ENCODE measurements at regions not wholly inside any gene's neighbourhood (a gene's known extent, or its start where the extent isn't known, plus 50 kb on each side); places are given as distances from the start of the nearest gene placed in this dataset.

DNA sequence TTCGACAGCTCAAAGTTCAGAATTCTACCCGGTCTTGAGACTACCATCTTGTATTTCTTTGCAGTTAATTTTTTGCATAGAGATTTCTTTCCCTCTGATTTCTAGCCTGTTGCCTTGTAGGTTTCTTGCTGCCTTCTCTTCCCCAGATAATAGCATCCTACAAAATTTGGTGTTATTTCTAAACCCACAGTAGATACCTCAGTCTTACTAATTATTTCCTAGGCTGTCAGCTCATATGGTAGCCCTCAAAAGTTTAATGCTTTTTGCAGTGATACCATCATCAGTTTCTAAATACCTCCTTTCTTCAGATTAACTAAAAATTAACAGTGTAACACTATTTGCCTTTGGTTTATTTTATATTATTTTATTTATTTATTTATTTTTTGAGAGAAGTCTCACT, 61.9 kb upstream of the TMPO start:
- ChIA-PET SMC1A (ENCODE audit: uncharacterized antibody, unreplicated experiment) (no interaction called here), CTCF (no interaction called here), RAD21 (ENCODE audit: unreplicated experiment) (no interaction called here), POLR2A (no interaction called here)
- no peak overlapping the region for H3K27ac ChIP-seq (ENCODE audit: control insufficient read depth, insufficient read depth)
- BruUV-seq (replicated peaks): no TSS peak
- no peak overlapping the region for H2AFZ ChIP-seq (ENCODE audit: control insufficient read depth, low read depth, low read length)
- H3K79me2 ChIP-seq (ENCODE audit: control insufficient read depth, insufficient read depth, low read length): no peaks in the 10 kb centered on the region
- H3K4me1 ChIP-seq (ENCODE audit: control insufficient read depth, insufficient read depth, low read length): no peaks in the 10 kb centered on the region
- no peak for ATAC-seq
- TF ChIP-seq NBN (IDR thresholded peaks at IDR 0.05): no peak
- TF ChIP-seq, protein P1, sequence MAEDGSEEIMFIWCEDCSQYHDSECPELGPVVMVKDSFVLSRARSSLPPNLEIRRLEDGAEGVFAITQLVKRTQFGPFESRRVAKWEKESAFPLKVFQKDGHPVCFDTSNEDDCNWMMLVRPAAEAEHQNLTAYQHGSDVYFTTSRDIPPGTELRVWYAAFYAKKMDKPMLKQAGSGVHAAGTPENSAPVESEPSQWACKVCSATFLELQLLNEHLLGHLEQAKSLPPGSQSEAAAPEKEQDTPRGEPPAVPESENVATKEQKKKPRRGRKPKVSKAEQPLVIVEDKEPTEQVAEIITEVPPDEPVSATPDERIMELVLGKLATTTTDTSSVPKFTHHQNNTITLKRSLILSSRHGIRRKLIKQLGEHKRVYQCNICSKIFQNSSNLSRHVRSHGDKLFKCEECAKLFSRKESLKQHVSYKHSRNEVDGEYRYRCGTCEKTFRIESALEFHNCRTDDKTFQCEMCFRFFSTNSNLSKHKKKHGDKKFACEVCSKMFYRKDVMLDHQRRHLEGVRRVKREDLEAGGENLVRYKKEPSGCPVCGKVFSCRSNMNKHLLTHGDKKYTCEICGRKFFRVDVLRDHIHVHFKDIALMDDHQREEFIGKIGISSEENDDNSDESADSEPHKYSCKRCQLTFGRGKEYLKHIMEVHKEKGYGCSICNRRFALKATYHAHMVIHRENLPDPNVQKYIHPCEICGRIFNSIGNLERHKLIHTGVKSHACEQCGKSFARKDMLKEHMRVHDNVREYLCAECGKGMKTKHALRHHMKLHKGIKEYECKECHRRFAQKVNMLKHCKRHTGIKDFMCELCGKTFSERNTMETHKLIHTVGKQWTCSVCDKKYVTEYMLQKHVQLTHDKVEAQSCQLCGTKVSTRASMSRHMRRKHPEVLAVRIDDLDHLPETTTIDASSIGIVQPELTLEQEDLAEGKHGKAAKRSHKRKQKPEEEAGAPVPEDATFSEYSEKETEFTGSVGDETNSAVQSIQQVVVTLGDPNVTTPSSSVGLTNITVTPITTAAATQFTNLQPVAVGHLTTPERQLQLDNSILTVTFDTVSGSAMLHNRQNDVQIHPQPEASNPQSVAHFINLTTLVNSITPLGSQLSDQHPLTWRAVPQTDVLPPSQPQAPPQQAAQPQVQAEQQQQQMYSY (CRISPR knock-in tag; IDR thresholded peaks at IDR 0.05): no peak
- no peak for TF ChIP-seq ZNF24 (IDR thresholded peaks at IDR 0.05)
- in situ Hi-C loops (cut with MboI): no loop called here
- H3K4me2 ChIP-seq (ENCODE audit: control insufficient read depth, insufficient read depth): no peak overlapping the region
- H3K9me3 ChIP-seq (replicated peaks; ENCODE audit: control insufficient read depth, insufficient read depth, low read length): no peaks in the 10 kb centered on the region
- H3K9ac ChIP-seq (ENCODE audit: control insufficient read depth, insufficient read depth, low read length): no peak overlapping the region
- intact Hi-C loops (cut with micrococcal nuclease; ENCODE audit: unreplicated experiment): no loop called here
- DNase-seq (ENCODE audit: low read depth, low spot score): no peak
- no peak overlapping the region for H3K4me3 ChIP-seq
- 71% methylated on average over 2 of the region's 2 CpGs for WGBS (ENCODE audit: insufficient coverage, insufficient replicate concordance, low lambda C conversion rate, missing lambda C conversion rate)
- H4K20me1 ChIP-seq (ENCODE audit: control insufficient read depth, insufficient read depth): no peaks in the 10 kb centered on the region
- no peak for FAIRE-seq
- peaks cover 0 to 3% of the 10 kb centered on the region in 2 experiments; a peak in 2 of 4 replicates for H3K27me3 ChIP-seq (replicated peaks in 1 of 2; ENCODE audit: control insufficient read depth in 2 of 2, insufficient read depth in 2 of 2, low read length in 1 of 2)
- H3K36me3 ChIP-seq (ENCODE audit: control insufficient read depth in 2 of 2, insufficient read depth in 2 of 2, low read length in 1 of 2): no peaks in the 10 kb centered on the region

DNA sequence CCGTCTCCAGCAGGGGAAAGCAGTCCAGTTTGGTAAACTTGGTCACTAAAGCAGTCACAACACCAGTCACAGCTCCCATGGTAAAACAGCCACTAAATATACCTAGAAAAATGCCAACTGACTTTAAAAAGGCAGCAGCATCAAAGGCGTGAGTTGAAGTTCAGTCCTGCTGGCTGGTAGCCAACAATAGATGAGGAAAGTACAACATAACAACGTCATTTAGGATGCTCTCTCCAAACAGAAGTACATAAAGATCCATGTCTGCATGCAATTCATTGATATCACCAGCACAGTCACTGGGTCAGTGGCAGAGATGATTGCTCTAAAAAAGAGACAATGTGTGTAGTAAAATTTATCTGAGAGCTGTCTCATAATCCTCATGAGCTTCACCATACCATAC, 59.3 kb upstream of the TMPO start:
- Histone ChIP-seq H3K9me3 (replicated peaks; ENCODE audit: control insufficient read depth, insufficient read depth, low read length) (no peaks in the 10 kb centered on the region), H3K36me3 (ENCODE audit: control insufficient read depth in 2 of 2, insufficient read depth in 2 of 2, low read length in 1 of 2) (no peaks in the 10 kb centered on the region), H2AFZ (ENCODE audit: control insufficient read depth, low read depth, low read length) (no peak overlapping the region), H3K4me1 (ENCODE audit: control insufficient read depth, insufficient read depth, low read length) (no peaks in the 10 kb centered on the region), H4K20me1 (ENCODE audit: control insufficient read depth, insufficient read depth) (no peaks in the 10 kb centered on the region), H3K27ac (ENCODE audit: control insufficient read depth, insufficient read depth) (no peak overlapping the region), H3K27me3 (replicated peaks in 1 of 2; ENCODE audit: control insufficient read depth in 2 of 2, insufficient read depth in 2 of 2, low read length in 1 of 2) (peaks cover 0 to 3% of the 10 kb centered on the region in 2 experiments; a peak in 2 of 4 replicates), H3K79me2 (ENCODE audit: control insufficient read depth, insufficient read depth, low read length) (no peaks in the 10 kb centered on the region), H3K9ac (ENCODE audit: control insufficient read depth, insufficient read depth, low read length) (no peak overlapping the region), H3K4me2 (ENCODE audit: control insufficient read depth, insufficient read depth) (no peak overlapping the region), H3K4me3 (no peak overlapping the region)
- TF ChIP-seq, protein P2, sequence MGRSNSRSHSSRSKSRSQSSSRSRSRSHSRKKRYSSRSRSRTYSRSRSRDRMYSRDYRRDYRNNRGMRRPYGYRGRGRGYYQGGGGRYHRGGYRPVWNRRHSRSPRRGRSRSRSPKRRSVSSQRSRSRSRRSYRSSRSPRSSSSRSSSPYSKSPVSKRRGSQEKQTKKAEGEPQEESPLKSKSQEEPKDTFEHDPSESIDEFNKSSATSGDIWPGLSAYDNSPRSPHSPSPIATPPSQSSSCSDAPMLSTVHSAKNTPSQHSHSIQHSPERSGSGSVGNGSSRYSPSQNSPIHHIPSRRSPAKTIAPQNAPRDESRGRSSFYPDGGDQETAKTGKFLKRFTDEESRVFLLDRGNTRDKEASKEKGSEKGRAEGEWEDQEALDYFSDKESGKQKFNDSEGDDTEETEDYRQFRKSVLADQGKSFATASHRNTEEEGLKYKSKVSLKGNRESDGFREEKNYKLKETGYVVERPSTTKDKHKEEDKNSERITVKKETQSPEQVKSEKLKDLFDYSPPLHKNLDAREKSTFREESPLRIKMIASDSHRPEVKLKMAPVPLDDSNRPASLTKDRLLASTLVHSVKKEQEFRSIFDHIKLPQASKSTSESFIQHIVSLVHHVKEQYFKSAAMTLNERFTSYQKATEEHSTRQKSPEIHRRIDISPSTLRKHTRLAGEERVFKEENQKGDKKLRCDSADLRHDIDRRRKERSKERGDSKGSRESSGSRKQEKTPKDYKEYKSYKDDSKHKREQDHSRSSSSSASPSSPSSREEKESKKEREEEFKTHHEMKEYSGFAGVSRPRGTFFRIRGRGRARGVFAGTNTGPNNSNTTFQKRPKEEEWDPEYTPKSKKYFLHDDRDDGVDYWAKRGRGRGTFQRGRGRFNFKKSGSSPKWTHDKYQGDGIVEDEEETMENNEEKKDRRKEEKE (IDR thresholded peaks at IDR 0.05): no peak
- TF ChIP-seq RBBP5 (conservative IDR thresholded peaks at IDR 0.05) (no peak), ZNF274 (IDR thresholded peaks at IDR 0.05; ENCODE audit: insufficient read depth, insufficient read length) (no peak), DPF2 (IDR thresholded peaks at IDR 0.05) (no peak), EGR1 (IDR thresholded peaks at IDR 0.05; ENCODE audit: borderline replicate concordance in 1 of 2, low read depth in 2 of 2, low read length in 2 of 2) (no peak), ZSCAN29 (IDR thresholded peaks at IDR 0.05) (no peak), CBX5 (IDR thresholded peaks at IDR 0.05; ENCODE audit: low read depth) (no peak), ZNF622 (IDR thresholded peaks at IDR 0.05) (no peak)
- in situ Hi-C loops (cut with MboI) (no loop called here), intact Hi-C loops (cut with micrococcal nuclease; ENCODE audit: unreplicated experiment) (no loop called here)
- ATAC-seq: no peak
- ChIA-PET SMC1A (ENCODE audit: uncharacterized antibody, unreplicated experiment) (no interaction called here), CTCF (interaction anchor here (0.7 to 3.0 kb wide), 3 partner anchors 23 to 1316 kb away, joined by 3 to 6 read pairs (median 3); no protein-coding TSS in a partner anchor), RAD21 (ENCODE audit: unreplicated experiment) (no interaction called here), POLR2A (no interaction called here)
- 68% methylated on average over 3 of the region's 3 CpGs for WGBS (ENCODE audit: insufficient coverage, insufficient replicate concordance, low lambda C conversion rate, missing lambda C conversion rate)
- DNase-seq (ENCODE audit: low read depth, low spot score): no peak
- no TSS peak for BruUV-seq (replicated peaks)
- no peak for FAIRE-seq
